ENCODE measurements at regions not wholly inside any gene's neighbourhood (a gene's known extent, or its start where the extent isn't known, plus 50 kb on each side); places are given as distances from the start of the nearest gene placed in this dataset.

DNA sequence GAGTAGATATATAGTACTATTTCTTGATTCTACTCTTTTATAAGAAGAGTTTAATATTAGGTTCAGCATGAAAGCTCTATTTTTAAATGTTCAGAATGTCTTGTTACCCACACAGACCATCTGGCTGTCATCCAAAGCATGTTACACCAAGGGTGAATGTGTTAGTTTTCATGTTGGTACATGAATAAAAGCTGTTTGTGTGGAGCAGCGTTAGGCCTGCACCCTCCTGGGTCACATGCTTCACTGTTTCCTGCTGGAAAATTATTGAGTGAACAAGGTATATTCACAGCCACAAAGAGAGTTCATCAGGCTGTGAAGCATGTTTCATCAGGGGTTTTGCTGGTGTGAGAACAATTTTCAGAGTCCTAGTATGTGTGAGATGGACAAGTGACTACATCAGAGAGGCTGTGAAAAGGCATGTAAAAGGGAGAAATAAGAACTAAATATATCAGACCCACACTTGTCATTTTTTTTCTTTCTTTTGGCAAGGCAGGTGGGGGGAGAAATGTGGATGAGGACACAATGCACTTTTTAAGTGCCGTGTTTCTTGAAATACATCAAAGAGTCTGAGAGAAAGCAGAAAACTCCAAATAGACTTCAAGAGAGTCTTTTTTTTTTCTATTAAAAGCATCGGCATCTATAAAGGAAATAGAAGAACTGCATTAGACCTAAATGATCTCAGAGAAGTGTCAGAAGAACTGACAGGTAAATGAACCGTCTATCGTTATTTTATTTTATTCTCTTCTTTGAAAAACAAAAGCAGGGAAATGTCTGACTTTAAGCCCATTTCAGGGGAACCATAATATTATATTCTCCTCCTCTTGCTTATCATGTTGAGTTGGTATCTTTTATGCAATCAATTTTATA, 2429.7 kb downstream of the PCDH7 start:
- no peak overlapping the region for H3K4me3 ChIP-seq (replicated peaks; ENCODE audit: low read depth, low read length)
- TF ChIP-seq CTCF (IDR thresholded peaks at IDR 0.05; ENCODE audit: low read depth, low read length, missing control alignments) = no peak
- DNase-seq (ENCODE audit: extremely low read depth, low read depth) = no peak

GRCh38 chr4:33150525-33150910, 2430.3 kb downstream of the PCDH7 start:
- DNase-seq (ENCODE audit: extremely low read depth, low read depth) = no peak
- TF ChIP-seq CTCF (IDR thresholded peaks at IDR 0.05; ENCODE audit: low read depth, low read length, missing control alignments) = no peak
- H3K4me3 ChIP-seq (replicated peaks; ENCODE audit: low read depth, low read length) = no peak overlapping the region

DNA sequence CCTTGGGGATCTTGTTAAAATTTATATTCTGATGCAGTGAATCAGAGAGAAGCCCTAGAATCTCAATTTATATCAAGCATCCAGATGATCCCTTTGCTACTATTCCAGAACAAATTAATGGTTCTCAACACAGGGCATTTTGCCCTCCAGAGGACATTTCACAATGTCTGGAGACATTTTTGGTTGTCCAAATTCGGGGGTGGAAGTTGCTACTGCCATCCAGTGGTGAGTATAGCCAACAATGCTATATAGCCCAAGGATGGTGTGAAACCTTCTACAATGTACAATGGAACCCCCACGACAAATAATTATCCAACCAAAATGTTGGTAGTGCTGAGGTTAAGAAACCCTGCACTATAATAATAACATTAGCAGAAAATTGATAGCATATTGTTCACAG, 2440.0 kb downstream of the PCDH7 start:
- no peak overlapping the region for H3K4me3 ChIP-seq (replicated peaks; ENCODE audit: low read depth, low read length)
- DNase-seq (ENCODE audit: extremely low read depth, low read depth) = peak; percentile 30
- TF ChIP-seq CTCF (IDR thresholded peaks at IDR 0.05; ENCODE audit: low read depth, low read length, missing control alignments) = peak; percentile 70

DNA sequence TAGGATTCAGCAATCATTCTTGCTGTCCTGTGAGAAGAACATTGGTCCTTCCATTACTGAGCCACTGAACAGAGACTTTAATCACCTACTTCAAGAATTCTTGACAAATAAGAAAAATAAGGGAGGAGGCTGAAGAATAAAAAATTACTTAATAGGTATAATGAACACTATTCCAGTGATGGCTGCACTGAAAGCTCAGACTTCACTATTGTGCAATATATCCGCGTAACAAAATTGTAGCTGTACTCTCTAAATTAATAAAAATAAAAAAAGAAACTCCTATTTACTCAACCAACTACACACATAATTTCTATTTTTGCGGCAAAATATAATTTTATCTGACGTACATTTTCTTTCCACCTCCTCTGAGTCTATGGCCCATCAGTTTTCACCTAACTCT, 2441.0 kb downstream of the PCDH7 start:
- DNase-seq (ENCODE audit: extremely low read depth, low read depth) = no peak
- no peak overlapping the region for H3K4me3 ChIP-seq (replicated peaks; ENCODE audit: low read depth, low read length)
- no peak for TF ChIP-seq CTCF (IDR thresholded peaks at IDR 0.05; ENCODE audit: low read depth, low read length, missing control alignments)

GRCh38 chr4:33162122-33162521, 2442.0 kb downstream of the PCDH7 start:
- H3K4me3 ChIP-seq (replicated peaks; ENCODE audit: low read depth, low read length) = no peak overlapping the region
- DNase-seq (ENCODE audit: extremely low read depth, low read depth) = no peak
- TF ChIP-seq CTCF (IDR thresholded peaks at IDR 0.05; ENCODE audit: low read depth, low read length, missing control alignments) = no peak

- no peak for TF ChIP-seq CTCF (IDR thresholded peaks at IDR 0.05; ENCODE audit: low read depth, low read length, missing control alignments)
- DNase-seq (ENCODE audit: extremely low read depth, low read depth) = no peak
- H3K4me3 ChIP-seq (replicated peaks; ENCODE audit: low read depth, low read length) = no peak overlapping the region
Observed at GRCh38 chr4:33171873-33172525, 2451.8 kb downstream of the PCDH7 start.

Data from HFF-Myc (cell line).